Panc1 (cell line): ENCODE measurements at regions not wholly inside any gene's neighbourhood (a gene's known extent, or its start where the extent isn't known, plus 50 kb on each side); places are given as distances from the start of the nearest gene placed in this dataset.

ENCODE experiments used
- CTCF ChIP-seq: fragments of 450-650 bp; IDR thresholded peaks from 2 replicates; pipeline ENCODE4 v1.5.1; 2017; ENCODE audit warnings: mild to moderate bottlenecking
- POLR2AphosphoS5 ChIP-seq: IDR thresholded peaks from 2 replicates; pipeline ENCODE4 v1.6.1; 2012; ENCODE audit warnings: mild to moderate bottlenecking, low read depth, low read length, moderate library complexity

- no peak for TF ChIP-seq CTCF
- TF ChIP-seq POLR2AphosphoS5 = no peak
Observed at GRCh38 chrX:148417934-148418333, 82.5 kb upstream of the AFF2 start.
